ENCODE measurements at regions not wholly inside any gene's neighbourhood (a gene's known extent, or its start where the extent isn't known, plus 50 kb on each side); places are given as distances from the start of the nearest gene placed in this dataset.

DNA sequence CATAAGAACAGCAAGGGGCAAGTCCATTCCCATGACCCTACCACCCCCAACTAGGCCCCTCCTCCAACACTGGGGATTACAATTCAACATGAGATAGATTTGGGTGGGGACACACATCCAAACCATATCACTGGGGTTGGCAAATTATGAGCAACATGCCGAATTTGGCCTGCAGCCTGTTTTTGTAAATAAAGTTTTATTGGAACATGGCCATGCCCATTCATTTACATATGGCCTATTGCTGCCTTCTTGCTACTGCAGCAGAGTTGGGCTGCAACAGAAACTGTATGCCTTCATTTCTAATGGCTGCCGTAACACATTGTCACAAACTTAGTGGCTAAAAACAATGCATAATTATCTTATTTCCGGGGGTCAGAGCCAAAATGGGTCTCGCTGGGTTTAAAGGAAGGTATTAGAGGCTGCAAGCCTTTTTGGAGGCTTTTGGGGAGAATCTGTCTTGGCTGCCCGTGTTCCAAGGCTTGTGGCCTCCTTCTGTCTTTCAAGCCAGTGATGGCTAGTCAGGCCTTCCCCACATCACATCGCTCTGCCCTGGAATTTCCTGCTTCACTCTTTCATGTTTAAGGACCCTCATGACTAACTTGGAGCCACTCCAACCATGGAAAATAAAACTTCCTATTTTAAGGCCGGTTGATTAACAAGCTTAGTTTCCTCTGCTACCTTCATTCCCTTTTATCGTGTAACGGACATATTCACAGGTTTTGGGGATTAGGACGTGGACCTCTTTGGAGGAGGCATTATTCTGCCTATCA is 428.5 kb upstream of the PROK2 start:
- TF ChIP-seq, protein P1, sequence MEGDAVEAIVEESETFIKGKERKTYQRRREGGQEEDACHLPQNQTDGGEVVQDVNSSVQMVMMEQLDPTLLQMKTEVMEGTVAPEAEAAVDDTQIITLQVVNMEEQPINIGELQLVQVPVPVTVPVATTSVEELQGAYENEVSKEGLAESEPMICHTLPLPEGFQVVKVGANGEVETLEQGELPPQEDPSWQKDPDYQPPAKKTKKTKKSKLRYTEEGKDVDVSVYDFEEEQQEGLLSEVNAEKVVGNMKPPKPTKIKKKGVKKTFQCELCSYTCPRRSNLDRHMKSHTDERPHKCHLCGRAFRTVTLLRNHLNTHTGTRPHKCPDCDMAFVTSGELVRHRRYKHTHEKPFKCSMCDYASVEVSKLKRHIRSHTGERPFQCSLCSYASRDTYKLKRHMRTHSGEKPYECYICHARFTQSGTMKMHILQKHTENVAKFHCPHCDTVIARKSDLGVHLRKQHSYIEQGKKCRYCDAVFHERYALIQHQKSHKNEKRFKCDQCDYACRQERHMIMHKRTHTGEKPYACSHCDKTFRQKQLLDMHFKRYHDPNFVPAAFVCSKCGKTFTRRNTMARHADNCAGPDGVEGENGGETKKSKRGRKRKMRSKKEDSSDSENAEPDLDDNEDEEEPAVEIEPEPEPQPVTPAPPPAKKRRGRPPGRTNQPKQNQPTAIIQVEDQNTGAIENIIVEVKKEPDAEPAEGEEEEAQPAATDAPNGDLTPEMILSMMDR (IDR thresholded peaks at IDR 0.05), result no peak
- no peak for TF ChIP-seq ZFX (IDR thresholded peaks at IDR 0.05; ENCODE audit: borderline replicate concordance)
- no peak overlapping the region for H3K27ac ChIP-seq

DNA sequence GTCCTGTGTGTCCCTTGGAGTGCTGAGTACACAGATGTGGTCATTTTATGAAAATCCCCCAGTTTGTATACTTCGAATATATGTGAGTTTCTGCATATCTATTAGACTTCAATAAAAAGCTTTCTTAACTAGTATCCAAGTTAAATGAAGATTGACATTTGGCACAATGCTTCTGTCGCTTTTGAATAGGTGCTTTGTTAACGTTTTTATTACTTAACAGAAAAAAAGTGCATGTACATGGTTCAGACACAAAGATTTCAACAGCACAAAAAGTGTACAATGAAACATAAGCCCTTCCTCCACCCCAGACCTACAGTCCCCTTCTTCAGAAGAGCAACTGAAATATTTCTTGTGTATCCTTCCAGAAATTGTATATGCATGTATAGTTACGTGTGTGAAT is 427.4 kb upstream of the PROK2 start:
- H3K27ac ChIP-seq, result no peak overlapping the region
- TF ChIP-seq, protein P1 (IDR thresholded peaks at IDR 0.05), result no peak

DNA sequence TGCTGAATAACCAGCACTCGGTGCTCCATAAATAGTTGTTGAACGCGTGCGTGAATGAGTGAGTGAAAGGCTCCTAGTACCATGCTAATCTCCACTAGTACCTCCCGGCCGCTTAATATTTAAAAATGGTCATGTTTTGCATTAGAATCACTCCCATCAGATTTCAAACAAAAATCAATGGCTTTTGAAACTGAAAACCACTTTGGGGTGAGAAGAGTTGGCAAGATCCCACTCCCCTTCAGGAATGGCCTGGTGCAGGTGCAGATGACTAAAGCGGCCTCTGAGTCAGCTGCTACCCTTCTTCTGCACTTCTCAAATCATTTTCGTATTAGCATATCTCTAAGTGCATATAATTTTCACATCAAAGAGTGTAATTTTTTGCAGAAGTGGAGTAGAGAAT is 425.3 kb upstream of the PROK2 start:
- TF ChIP-seq ZFX (IDR thresholded peaks at IDR 0.05; ENCODE audit: borderline replicate concordance), result no peak
- TF ChIP-seq, protein P1 (IDR thresholded peaks at IDR 0.05), result no peak
- H3K27ac ChIP-seq, result no peak overlapping the region

DNA sequence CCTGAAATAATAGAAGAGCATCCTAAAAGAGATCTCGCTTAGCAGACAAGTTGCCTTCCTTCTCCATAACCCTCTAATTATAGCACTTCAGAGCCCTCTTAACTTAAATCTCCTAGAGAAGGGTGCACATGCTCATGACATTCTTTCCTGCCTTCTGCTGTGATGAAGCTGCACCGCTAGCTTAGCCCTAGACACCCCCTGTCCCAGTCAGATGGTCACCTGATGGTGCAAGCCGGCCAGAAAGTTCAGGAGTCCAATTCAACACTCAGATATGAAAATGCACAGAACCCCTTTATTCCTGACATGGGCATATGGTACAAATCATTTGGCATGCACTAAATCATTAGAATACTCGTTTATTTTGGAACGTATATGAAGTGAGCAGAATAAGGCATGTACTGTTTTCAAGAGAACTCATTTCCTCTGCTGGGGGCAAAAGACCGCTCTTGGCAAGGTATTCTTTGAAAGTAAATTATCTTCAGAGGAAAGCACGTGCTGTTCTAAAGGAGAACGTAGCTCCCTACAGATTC is 420.4 kb upstream of the PROK2 start:
- H3K27ac ChIP-seq, result no peak overlapping the region
- TF ChIP-seq ZFX (IDR thresholded peaks at IDR 0.05; ENCODE audit: borderline replicate concordance), result no peak
- TF ChIP-seq, protein P1 (IDR thresholded peaks at IDR 0.05), result no peak

DNA sequence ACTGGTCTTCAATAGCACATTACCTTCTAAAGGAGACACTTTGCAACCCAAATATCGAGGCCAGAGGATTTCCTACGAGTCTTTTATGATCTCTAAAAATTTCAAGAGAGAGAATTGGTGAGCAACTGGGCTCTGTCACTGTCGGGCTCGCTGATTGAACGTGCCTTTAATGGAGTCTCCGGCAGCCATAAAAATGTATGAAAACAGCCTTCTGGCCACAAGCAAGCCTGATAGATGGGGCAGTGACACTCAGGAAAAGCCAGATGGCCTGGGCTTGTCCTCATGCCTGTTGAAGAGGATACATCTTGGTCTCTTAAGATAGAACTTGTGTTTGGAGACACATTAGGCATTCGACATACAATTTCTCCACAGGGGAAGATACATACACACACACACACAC is 419.5 kb upstream of the PROK2 start:
- TF ChIP-seq, protein P1 (IDR thresholded peaks at IDR 0.05), result no peak
- TF ChIP-seq ZFX (IDR thresholded peaks at IDR 0.05; ENCODE audit: borderline replicate concordance), result no peak
- H3K27ac ChIP-seq, result no peak overlapping the region

DNA sequence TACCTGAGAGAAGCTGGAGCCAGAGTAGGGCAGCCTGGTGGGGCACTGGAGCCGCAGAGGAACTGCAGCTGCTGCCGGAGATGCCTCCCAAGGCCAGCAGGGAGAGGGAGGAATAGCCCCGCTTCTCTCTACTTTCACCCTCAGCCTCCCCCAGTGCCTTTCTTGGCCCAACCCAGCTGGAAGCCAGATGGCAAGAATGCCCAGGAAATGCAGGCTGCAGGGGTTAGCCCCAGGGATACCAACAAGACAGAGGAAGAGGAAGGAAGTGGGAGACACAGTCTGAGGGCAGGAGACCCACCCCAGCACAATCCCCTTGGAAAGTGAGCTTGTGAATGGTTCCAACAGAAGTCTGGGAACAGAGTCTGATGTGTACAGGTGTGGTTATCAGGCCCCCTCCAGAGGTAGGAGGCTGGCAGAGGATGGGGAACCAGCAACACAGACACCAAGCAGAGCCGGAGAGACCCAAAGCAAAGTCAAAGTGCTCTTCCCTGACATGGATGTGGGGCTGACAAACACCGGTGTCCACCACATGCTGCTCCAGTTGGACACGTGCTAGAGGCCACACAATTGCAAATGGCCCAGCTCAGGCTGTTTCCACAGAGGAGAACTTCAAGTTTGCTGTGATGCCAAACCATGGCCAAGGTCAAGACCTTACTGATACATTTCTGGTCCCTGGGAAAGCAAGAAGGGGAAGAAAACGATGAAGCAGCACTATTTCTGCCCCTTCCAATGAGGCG is 418.8 kb upstream of the PROK2 start:
- H3K27ac ChIP-seq, result no peak overlapping the region
- TF ChIP-seq, protein P1 (IDR thresholded peaks at IDR 0.05), result no peak
- TF ChIP-seq ZFX (IDR thresholded peaks at IDR 0.05; ENCODE audit: borderline replicate concordance), result no peak

DNA sequence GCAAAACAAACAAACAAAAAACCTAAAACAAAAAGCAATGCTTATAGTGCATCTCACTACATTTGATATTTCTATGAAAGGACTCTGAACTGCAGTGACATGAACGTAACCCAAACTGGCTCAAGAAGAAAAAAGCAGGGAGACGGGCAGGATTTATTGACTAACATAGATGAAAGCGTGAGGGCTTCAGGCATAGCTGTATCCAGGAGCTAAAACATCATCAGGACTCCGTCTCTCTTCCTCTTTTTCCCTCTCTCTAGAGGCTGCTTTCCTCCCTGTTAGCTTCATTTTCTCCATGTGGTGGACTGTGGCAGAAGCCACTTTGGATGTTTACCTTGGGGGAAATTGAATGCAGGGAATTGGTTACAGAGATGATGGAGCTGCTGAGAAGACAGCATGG is 418.2 kb upstream of the PROK2 start:
- H3K27ac ChIP-seq, result no peak overlapping the region
- TF ChIP-seq, protein P1 (IDR thresholded peaks at IDR 0.05), result no peak
- no peak for TF ChIP-seq ZFX (IDR thresholded peaks at IDR 0.05; ENCODE audit: borderline replicate concordance)
